Dedifferentiated amniotic fluid mesenchymal stem cell (primary cell): ENCODE measurements at regions not wholly inside any gene's neighbourhood (a gene's known extent, or its start where the extent isn't known, plus 50 kb on each side); places are given as distances from the start of the nearest gene placed in this dataset.
"Not testable (repeated sequence)": the region's sequence is repeated elsewhere in the genome, so short reads cannot be mapped to it uniquely, and the experiment has no call there.

Source experiments
- DNase-seq: peaks from one replicate; pipeline ENCODE4 v3.0.0-alpha.2; 2016; ENCODE audit errors: extremely low spot score

DNA sequence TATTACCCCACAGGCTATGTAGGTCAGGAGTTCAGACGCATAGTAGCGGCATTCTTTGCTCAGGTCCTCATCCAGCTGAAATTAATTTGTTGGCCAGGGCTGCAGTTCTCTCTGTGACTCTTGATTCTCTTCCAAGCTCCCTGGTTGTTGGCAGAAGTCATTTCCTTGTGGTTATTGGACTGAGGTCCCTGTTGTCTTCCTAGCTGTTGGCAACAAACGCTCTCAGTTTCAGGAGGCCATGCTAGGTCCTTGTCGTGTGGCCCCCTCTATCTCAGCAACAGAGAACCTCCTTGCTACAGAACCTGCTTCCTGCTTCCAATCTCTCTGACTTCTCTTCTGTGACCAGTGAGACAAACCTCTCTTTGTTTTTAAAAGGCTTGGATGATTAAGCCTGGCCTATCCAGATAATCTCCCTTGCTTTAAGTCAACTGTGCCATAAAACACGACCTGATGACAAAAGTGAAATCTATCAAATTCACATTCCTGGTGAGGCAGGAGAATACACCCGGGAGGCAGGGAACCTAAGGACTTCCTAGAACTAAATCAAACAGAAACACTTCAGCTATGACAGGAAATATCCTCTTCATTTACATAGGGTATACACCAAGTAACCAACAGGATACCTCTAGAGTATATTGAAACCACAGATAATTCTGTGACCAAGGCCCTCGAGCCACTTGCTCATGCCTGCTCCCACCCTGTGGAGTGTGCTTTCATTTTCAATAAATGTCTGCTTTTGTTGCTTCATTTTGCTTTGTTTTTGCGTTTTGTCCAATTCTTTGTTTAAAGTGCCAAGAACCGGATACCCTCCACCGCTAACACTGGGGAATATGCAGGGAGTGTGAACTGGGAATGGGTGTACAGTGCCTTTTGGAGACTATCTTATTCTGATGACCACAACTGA is 196.0 kb downstream of the BTBD3 start:
- no peak for DNase-seq

DNA sequence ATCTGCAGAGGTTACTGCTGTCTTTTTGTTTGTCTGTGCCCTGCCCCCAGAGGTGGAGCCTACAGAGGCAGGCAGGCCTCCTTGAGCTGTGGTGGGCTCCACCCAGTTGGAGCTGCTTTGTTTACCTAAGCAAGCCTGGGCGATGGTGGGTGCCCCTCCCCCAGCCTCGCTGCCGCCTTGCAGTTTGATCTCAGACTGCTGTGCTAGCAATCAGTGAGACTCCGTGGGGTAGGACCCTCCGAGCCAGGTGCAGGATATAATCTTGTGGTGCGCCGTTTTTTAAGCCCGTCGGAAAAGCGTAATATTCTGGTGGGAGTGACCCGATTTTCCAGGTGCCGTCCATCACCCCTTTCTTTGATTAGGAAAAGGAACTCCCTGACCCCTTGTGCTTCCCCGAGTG is 211.4 kb downstream of the BTBD3 start:
- not testable (repeated sequence) for DNase-seq

DNA sequence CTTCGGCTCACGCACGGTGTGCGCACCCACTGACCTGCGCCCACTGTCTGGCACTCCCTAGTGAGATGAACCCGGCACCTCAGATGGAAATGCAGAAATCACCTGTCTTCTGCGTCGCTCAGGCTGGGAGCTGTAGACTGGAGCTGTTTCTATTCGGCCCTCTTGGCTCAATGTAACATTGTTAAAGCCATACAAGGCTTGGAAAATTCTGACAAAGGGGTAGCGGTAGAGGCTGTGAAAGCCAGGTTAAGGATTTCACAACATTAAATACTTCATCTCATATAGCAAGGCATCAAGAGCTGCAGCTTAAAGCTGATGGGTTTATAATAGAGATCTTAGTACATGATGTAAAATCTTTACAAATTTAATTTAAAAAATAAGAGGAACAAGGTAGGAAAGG is 211.8 kb downstream of the BTBD3 start:
- not testable (repeated sequence) for DNase-seq

DNA sequence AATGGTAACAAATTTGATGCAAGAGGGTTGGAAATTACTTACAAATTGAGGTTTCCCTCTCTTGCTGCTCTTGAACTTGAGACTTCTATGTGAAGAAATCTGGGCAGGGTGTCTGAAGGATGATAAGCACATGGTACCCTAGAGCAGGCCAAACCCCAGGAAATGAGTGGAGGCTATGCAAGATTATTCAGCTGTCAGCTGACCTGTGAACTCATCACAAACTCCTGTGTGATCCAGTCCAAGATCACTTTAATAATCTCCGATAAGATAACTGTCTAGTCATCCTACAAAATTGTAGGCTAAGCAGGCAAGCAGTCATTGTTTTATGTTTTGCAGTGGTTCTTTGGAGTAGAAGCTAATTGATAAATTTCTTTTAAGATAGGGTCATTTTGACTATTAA is 213.1 kb downstream of the BTBD3 start:
- DNase-seq, result no peak

DNA sequence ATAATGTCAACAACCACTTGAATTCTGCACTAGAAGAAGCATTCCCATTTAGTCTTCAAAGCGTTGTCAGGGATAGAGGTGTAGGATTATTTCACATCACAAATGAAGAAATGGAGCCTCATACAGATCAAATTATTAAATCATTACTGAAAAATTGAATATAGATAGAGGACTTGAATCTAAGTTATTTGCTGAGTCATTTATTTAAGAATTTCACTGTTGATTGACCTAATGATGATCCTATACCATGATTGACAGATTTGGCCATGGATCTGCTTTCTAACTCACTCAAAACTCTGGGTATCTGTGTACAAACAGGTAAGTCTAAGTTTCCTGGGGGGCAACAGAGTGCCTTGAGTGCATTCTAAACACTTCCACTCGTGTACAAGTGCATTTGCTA is 215.9 kb downstream of the BTBD3 start:
- no peak for DNase-seq

DNA sequence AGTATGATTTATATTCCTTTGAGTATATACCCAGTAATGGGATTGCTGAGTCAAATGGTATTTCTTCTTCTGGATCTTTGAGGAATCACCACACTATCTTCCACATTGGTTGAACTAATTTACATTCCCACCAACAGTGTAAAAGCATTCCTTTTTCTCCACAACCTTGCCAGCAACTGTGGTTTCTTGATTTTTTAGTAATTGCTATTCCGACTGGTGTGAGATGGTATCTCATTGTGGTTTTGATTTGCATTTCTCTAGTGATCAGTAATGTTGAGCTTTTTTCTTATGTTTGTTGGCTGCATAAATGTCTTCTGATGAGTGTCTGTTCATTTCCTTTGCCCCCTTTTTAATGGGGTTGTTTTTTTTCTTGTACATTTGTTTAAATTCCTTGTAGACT is 228.3 kb downstream of the BTBD3 start:
- not testable (repeated sequence) for DNase-seq

DNA sequence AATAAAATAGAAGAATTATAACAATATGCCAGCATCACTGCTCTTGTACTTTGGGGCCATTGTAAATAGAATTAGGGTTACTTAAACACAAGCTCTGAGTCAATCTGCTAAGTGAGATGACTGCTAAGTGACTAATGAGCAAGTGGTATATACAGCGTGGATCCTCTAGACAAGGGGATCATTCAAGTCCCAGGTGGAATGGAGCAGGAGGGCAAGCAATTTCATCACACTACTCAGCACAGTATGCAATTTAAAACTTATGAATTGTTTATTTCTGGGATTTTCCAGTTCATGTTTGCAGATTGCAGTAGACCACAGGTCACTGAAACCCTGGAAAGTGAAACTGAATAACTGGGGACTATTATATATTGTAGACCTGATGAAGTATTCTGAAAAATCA is 235.3 kb downstream of the BTBD3 start:
- DNase-seq, result no peak

DNA sequence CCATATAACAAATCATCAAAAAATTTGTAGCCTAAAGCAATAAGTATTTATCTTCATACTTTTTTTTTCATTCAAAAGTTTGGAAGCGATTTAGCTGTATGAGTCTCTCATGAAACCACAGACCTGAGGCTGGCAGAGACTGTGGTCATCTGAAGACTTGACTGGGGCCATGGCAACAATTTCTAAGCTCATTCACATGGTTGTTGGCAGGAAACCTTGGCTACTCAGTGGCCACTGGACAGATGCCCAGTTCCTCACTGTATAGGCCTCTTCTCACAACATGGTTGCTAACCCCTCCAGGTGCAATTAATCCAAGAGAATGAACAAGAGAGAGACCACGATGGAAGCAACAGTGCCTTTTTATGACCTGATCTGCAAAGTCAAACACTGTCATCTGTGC is 235.9 kb downstream of the BTBD3 start:
- no peak for DNase-seq

DNA sequence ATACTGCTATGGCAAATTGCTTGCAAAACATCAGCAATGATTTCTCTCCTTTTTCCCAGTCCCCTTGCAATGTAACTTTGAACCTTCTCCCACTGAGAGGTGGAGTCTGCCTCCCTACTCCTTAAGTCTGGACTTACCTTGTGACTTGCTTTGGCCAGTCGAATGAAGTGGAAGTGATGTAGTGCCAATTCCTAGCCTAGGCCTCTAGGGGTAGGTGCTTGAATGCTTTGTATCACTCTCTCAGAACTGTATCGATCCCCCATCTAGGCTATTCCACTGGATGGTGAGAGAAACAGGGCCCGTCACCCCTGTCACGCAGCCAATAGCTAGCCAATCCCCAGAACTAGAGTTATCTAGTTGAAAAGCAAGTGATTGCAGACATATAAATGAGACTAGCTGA is 238.6 kb downstream of the BTBD3 start:
- no peak for DNase-seq

DNA sequence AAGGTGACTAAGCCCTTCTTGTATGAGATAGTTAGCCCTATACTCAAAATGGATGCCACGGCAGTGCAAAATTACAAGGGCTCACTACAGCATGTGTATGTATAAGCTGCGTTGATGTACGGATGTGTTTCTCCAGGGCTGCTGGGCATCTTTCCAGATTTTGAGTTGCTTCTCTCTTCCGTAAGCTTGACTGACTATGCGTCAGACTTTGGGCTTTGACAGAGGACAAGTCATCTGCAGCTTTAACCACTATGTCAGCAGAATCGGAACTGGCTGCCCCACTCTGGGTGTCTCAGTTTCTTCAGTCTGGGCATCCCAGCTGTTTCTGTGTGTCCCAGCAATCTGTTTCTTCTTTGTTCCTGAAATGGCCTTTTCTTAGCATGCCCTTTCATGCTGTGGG is 241.6 kb downstream of the BTBD3 start:
- DNase-seq, result no peak

DNA sequence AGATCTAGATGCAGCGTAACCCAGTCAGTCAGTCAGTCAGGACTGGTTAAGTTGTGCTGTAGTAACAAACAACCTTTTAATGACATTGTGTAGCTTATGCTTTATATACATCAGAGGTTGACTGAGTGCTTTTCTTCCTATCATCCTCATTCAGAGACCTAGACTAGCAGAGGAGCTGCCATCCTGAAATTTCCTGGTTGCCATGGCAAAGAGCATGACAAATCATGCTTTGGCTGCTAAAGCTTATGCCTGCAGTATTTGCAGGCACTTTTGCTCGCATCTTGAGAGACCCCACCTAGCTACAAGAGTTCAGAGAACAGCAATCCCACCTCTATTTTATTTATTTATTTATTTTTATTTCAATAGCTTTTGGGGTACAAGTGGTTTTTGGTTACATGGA is 244.0 kb downstream of the BTBD3 start:
- no peak for DNase-seq

DNA sequence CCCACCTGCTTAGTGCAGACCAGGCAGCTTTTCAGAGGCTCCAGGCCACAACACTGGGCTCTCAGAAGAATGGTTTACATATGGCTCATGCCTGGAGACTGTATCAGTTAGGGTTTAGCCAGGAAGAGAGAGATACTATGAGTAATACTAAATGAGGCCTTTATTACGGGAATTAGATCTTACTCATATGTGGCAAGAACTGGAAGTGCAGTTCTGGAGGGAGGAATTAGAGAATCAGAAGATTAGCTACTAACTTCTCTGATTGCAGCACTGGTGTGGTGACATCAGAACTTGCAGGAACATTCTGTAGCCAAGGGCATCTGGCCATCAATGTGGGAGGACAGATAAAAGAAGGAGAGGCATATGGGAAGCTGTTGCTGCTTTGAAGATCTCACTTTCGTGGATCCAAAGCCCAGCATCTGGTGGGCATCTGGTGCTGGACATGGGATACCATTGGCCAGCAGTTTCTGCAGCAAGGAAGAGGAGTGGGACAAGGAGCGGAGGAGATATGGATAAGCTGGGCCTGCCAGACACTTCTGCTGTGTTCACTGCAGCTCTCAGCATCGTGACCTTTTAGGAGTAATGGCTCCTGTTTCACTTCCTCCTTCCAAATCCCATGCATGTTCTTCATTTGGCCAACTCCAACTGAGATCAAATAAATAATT is 248.5 kb downstream of the BTBD3 start:
- peak; percentile 62 for DNase-seq

DNA sequence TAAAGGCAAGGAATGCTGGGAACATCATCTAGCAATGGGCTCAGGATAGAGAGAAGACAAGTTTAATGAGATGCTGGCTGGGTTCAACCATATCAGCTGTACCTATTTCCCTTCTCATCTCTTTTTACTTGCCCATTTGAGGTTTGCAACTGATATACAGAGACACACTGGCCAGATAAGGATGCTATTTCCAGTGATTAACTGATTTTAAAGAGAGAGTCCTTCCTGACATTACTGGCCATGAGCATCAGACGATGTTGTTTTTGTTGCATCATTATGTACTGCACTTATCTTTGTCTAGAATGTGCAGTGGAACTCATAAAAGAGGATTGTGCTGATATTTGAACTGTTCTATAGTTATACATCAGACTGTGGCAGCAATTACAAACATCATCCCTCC is 252.7 kb downstream of the BTBD3 start:
- no peak for DNase-seq

DNA sequence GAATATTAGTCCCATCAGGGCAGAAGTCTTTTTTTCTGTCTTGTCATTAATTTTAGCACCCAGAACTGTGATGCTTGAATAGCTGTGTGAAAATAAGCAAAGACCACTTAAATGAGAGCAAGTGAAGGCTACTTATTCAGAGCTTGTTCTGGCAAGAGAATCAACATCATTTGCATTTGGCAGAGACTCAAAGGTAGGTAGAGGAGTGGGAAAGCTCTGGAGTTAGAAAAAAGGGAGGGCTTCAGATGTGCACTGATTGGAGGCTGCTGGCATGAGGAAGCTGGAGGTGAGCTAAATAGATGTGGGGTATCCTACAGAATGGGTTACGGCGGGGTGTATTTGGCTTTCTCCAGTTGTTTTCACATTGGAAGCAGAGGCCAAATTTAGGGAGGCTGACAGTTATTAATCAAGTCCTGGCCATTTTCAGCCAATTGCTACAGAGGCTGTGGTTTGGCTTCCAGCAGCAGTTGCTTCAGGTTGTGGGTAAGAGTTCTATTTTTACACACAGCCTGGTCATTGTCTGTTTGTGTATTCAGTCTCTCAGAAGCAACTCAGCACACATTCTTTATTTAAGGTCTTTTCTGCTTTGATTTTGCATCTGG is 254.3 kb downstream of the BTBD3 start:
- no peak for DNase-seq

DNA sequence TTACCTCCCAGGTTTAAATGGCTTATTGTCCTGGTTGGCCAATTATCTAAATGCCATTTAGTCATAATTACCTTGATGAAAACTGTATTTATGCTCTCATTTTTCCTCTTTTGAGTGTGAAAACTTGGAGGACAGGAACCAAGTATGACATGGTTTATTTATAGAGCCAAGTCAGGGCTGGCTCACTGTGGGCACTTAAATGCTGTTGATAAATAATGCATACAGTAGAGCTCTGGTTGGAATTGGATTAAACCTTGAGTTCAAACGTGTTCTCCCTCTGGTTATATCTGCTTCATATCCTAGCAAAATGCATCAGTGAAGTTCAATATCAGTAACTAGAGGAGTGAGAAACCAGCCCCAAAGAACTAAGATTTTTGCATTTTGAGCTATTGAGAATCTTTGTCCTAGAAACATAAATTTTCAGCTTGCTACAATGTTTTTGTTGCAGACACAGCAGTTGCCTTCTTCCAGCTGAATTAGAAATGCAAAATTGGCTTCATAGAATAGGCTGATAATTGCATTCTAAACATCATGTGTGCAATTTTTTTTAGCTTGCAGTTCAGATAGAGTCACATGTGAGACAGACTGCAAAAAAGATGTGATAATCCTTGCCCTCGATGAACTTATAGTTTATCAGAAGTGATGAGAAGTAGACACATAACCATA is 255.8 kb downstream of the BTBD3 start:
- no peak for DNase-seq

DNA sequence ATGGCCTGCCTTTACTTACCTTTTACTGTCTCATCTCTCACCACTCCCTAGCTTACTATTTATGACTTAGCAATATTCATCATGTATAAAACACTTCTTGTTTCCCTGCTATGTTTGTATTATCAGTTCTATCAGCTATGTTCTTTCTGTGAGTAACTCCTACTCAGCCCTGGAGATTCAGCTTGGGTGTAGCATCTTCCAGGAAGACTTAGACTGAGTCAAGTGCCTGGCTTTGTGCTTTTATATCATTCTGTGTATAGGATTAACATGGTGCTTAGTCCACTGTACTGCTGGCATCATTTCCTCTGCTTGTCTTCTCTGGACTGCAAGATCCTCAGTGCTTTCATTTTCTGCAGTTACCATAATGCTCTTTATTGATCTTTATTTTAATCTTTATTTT is 257.8 kb downstream of the BTBD3 start:
- no peak for DNase-seq

DNA sequence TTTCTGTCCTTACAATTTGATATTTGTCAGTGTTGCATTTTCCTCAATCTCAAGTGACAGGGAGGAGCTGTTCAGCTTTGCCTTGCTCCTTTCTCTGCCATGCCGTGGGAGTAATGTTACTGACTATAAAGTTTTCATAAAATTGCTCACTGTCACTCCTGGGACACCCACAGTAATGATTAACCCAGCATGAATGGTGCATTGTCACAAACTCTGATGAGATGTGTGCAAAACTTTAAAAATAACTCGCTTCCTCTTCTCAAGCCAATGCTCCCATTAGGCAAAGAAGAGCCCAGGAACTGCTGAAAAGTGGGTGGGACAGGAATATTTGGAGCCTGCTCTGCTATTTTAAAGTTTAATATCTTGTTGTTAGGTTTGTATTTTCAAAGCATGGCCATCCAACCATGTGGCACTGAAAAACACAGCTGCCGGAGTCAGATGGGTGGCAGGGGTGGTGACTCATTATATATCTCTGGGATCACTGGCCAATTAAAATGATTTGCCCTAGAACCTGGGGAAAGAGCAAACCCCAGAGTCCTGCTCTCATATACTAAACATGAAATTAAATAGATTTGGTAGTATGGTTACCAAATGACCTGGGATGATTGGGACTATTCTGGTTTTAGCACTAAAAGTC is 260.1 kb downstream of the BTBD3 start:
- DNase-seq, result no peak

DNA sequence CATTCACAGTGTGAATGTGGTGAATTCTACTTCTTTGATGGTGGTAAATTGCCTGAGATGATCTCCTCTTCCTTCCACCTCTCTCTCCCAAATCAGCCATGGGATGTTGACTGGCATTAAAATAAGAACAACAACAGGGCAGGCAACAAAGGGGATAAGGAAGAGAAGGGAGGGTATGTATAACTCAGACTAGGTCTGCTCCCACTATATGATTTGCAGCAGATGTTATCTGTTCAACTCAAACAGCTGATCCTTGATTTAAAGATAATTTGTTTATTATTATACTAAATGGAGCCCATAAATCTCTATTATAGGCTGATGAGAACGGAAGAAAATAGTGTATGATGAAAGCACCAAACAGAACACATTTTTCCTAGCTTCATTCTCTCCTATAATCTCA is 262.0 kb downstream of the BTBD3 start:
- DNase-seq, result no peak

DNA sequence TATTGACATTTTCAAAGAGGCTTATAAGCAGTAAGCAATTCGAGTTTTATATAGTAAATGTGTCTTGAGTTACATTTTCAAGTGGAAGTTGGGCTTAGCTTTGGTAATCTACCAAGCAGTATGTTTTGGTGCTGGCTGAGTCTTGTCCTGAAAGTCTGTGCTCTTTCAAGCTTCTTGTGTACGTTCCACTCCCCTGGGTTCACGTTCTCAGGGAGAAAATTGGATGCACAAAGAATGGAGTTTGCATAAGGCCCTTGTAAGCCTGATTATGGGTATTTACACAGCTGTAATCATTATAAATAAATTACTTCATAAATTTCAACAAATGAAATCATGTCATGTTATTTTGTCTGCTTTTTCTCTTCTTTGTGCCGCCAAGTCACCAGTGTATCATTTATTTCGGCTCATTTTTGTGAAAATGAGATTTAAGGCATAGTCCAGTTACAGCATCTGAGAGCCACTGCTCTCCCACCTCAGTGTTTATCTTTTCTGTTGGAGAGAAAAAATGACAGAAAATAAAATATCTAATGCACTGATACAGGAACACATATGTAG is 262.5 kb downstream of the BTBD3 start:
- DNase-seq, result no peak

DNA sequence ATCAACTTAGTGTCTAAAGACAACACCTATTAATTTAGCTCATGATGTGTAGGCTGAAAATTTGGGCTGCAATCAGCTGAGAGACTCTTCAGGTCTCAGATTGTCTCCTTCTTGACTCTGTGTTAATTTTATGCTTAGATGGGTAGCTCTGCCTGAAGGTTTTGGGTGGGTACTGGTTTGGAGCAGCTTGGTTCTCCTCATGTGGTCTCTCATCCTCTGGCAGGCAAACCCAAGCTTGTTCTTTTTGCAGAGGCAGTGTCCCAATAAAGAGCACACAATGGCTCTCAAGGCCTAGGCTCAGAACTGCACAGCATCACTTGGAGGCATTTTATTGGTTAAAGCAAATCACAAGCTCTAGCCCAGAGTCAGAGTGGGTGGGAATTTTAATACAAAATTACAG is 280.6 kb downstream of the BTBD3 start:
- no peak for DNase-seq

DNA sequence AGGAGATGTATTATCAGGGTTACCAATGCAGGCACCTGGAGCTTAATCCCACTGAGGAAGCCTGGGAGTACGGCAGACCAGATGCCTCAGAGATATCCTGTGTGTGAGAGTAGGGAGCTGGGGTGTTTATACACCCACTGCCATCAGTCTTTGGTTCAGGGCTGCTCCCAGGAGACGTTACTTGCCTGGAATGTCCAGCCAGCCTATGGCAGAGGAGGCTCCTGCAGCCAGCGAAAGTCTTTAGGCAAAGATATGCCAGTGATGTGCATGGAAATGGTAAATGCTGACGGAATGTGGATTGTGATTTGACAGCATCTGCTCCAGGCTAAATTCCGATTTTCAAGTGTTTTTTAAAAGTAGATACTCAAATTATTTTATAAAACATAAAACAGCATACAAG is 282.0 kb downstream of the BTBD3 start:
- DNase-seq, result no peak
